IPS DF 19.7 (cell line): ENCODE measurements at regions not wholly inside any gene's neighbourhood (a gene's known extent, or its start where the extent isn't known, plus 50 kb on each side); places are given as distances from the start of the nearest gene placed in this dataset.
"Not testable (repeated sequence)": the region's sequence is repeated elsewhere in the genome, so short reads cannot be mapped to it uniquely, and the experiment has no call there.

ENCODE experiments used
- DNase-seq: peaks from one replicate; pipeline ENCODE4 v3.0.0-alpha.2; 2013; ENCODE audit warnings: low read depth, low spot score

DNA sequence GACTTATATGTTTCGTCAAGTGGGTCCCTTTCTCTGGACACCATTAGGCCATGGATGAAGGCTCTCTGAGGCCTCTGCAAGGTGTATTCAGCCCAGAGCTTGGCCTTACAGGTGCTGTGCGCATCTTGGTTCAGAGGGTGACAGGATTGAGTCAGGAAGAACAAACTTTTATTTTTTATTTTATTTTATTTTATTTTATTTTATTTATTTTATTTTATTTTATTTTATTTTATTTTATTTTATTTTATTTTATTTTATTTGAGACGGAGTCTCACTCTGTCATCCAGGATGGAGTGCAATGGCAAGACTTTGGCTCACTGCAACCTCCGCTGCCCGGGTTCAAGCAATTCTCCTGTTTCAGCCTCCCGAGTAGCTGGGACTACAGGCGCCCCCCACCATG lies 370.4 kb upstream of the CLNK start:
- not testable (repeated sequence) for DNase-seq

GRCh38 chr4:11053601-11054220 lies 369.1 kb upstream of the CLNK start:
- no peak for DNase-seq

- DNase-seq = no peak
These were observed 366.6 kb upstream of the CLNK start for GRCh38 chr4:11051181-11051580.

- no peak for DNase-seq
These were observed 366.2 kb upstream of the CLNK start for GRCh38 chr4:11050766-11051165.

GRCh38 chr4:11049001-11049400 lies 364.4 kb upstream of the CLNK start:
- DNase-seq = no peak

DNA sequence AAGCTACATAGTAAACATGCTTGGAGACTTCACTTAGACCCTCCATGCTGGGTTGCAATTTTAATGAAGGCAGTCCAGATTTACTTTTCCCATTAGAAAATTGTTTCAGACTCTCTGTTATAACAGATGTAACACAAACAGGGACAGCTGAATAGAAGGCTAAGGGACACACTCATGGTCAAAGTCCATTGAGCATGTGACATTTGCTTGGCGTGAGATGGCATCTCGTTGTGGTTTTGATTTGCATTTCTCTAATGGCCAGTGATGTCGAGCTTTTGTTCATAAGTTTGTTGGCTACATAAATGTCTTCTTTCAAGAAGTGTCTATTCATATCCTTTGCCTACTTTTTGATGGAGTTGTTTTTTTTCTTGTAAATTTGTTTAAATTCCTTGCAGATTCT lies 358.2 kb upstream of the CLNK start:
- no peak for DNase-seq

GRCh38 chr4:11039634-11040131 lies 355.1 kb upstream of the CLNK start:
- DNase-seq = no peak

- no peak for DNase-seq
These were observed 354.4 kb upstream of the CLNK start for GRCh38 chr4:11038926-11039325.

- DNase-seq = no peak
These were observed 353.1 kb upstream of the CLNK start for GRCh38 chr4:11037637-11038036.

- no peak for DNase-seq
These were observed 343.8 kb upstream of the CLNK start for GRCh38 chr4:11028334-11028733.

GRCh38 chr4:11021333-11021732 lies 336.8 kb upstream of the CLNK start:
- DNase-seq = no peak

GRCh38 chr4:11019451-11020240 lies 335.1 kb upstream of the CLNK start:
- DNase-seq = no peak

DNA sequence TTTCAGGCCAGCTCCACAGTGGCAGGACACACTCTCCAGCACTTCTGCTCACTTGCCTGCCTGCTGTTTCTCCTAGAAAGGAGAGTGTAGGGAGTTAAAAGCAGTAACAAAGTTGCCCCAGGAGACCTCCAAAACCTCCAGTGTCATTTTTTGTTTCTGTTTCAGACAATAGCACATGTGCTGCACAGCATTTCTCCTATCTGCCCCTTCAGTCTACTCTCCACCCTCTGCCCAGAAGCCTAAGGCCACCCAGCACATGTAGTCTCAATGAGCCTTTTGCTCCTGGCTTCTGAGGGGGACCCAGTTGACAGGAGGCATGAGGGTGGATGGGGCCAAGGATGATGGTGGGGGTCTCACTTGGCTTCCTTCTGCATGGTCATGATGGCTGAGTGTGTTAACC lies 329.6 kb upstream of the CLNK start:
- no peak for DNase-seq

DNA sequence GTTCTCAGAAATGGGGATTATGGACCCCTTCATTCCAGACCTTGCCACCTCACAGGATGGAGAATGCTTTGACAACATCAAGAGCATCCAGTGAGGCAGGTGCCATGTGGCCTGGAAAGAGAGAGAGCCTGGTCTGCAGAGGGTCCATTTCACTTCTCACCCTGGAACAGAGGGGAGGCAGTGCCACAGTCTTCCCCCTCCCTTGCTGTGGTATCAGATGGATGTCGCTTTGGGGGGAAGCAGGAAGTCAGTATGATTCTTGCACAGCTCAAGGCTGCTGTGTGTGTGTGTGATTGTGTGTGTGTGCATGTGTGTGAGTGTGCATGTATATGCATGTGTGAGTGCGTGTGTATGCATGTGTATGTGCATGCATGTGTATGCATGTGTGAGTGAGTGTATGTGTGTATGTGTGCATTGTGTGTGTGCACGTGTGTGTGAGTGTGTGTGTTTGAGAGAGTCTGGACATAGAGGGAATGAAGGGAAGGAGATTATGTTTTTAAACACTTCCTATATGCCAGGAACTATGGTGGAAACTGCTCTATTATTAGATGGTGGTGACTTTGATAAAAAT lies 328.6 kb upstream of the CLNK start:
- DNase-seq = no peak

DNA sequence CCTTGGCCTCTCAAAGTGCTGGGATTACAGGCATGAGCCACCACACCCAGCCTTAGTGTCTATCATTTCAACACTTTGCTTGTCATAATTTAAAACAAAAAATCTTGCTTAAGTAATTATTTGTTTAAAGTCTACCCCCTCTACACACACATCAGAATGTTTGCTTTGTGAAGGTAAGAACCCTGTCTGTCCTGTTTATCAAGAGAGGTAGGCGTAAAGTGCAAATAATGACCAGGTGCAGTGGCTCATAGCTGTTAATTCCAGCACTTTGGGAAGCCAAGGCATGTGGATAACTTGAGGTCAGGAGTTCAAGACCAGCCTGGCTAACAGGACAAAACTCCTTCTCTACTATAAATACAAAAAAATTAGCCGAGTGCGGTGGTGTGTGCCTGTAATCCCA lies 326.7 kb upstream of the CLNK start:
- DNase-seq = no peak

DNA sequence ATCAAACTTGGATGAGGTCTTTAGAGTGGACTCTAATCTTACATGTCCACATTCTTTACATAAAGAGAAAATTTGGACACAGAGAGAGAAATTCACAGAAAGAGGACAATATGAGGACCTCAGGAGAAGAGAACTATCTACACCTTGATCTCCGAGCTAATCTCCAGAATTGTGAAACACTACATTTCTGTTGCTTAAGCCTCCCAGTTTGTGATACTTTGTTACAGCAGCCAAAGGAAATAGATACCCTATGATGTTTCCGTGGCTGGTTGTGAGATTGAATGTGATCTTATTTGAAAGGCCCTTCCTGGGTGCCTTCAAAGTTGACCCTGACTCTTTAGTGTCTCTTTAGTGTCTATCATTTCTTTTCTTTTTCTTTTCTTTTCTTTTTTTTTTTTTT lies 326.1 kb upstream of the CLNK start:
- no peak for DNase-seq

DNA sequence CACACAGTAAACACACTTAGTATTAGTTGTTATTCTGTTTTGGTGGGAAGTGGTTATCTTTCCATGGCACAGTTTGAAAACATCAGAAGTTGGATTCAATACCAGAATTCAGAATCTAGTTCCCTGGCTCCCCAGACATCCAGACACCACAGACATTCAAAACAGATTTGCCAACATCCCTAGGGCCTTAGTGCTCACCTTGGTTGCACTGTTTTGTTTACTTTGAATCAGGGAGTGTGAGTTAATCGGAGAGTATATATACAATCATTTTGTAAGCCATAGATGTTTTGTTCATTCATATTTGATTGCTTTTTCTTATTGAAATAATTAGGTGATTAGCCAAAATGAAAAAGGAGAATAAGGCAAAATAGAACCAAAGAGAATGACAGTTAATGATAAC lies 324.7 kb upstream of the CLNK start:
- DNase-seq = no peak

- DNase-seq = no peak
These were observed 320.7 kb upstream of the CLNK start for GRCh38 chr4:11005300-11005699.

DNA sequence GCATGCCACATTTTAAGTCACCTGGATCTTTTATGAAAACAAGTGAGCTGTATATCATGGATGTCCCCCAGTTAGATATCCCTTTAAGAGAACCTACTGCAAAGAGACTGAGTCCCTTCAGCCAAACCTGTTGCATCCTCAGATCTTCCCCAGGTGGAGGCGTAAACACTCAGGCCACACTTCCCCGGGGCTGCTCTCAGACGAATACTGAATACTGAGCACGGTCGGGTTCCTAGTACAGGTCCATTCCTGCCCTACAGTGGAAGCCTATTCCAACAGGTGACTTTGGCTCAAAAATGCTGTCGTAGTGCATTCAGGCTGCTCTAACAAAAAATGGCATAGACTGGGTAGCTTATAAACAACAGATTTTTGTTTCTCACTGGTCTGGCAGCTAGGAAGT lies 320.2 kb upstream of the CLNK start:
- no peak for DNase-seq

- no peak for DNase-seq
These were observed 318.4 kb upstream of the CLNK start for GRCh38 chr4:11002961-11003360.

- no peak for DNase-seq
These were observed 314.3 kb upstream of the CLNK start for GRCh38 chr4:10998846-10999245.

DNA sequence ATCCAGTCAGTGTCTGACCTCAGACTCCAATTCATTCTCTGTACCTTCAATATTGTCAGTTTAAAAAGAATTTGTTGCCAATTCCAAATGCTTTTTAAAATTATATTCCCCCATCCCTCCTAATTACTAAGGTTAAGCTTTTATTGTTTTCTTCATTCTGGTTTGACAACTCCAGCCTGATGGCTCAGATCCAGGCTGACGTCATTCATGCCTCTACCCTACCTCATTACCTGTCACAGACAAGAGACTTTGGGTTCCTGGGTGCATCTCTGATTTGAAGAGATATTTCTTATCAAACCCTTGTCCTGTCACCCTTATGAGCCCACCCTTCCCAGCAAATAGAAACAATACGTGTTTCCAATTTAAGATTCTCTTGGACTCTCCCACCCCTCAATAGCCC lies 300.2 kb upstream of the CLNK start:
- no peak for DNase-seq
